ENCODE measurements at regions not wholly inside any gene's neighbourhood (a gene's known extent, or its start where the extent isn't known, plus 50 kb on each side); places are given as distances from the start of the nearest gene placed in this dataset.
"Not testable (repeated sequence)": the region's sequence is repeated elsewhere in the genome, so short reads cannot be mapped to it uniquely, and the experiment has no call there.

GRCh38 chr2:111403287-111403686 lies 282.6 kb downstream of the BCL2L11 start:
- H3K4me1 ChIP-seq (ENCODE audit: control insufficient read depth, insufficient read depth, low read length); H3K14ac ChIP-seq (replicated peaks; ENCODE audit: low read depth, low read length); dilution Hi-C loops (cut with HindIII; ENCODE audit: low sequenced_read_pairs, unreplicated experiment); H4K20me1 ChIP-seq (ENCODE audit: insufficient read depth, low read length); H3K4ac ChIP-seq (ENCODE audit: low read depth, low read length); ATAC-seq (ENCODE audit: low read depth); H3K36me3 ChIP-seq (ENCODE audit: control insufficient read depth, insufficient read depth, low read length); H2BK120ac ChIP-seq (ENCODE audit: low read depth, low read length); H3K4me2 ChIP-seq (ENCODE audit: low read depth, low read length); H3K56ac ChIP-seq (ENCODE audit: extremely low read depth, insufficient read depth, low read length); H2AK5ac ChIP-seq (ENCODE audit: low read depth, low read length); in situ Hi-C loops (cut with MboI; ENCODE audit: low sequenced_read_pairs); H3K27ac ChIP-seq (ENCODE audit: insufficient read depth, low read length); H4K5ac ChIP-seq (ENCODE audit: low read depth, low read length); H2AK9ac ChIP-seq (replicated peaks; ENCODE audit: low read depth, low read length, poor library complexity); H3K27me3 ChIP-seq (ENCODE audit: control insufficient read depth, insufficient read depth, low read length); H3K9me1 ChIP-seq (ENCODE audit: insufficient read depth, low read length); intact Hi-C loops (cut with micrococcal nuclease); H3K18ac ChIP-seq (ENCODE audit: low read depth, low read length); POLR2A ChIA-PET (ENCODE audit: unreplicated experiment); H4K91ac ChIP-seq (ENCODE audit: insufficient read depth, low read depth, low read length); H2BK15ac ChIP-seq (ENCODE audit: low read depth, low read length); H3K4me3 ChIP-seq (ENCODE audit: insufficient read depth, low read depth, low read length); H2BK5ac ChIP-seq (ENCODE audit: low read depth, low read length, poor library complexity, severe bottlenecking); H4K8ac ChIP-seq (ENCODE audit: low read depth in 2 of 2, low read length in 2 of 2); H3K9ac ChIP-seq (ENCODE audit: low read depth, low read length); H3K23ac ChIP-seq (ENCODE audit: low read depth, low read length); H3K79me1 ChIP-seq (ENCODE audit: low read depth in 1 of 2, low read length in 2 of 2); H2BK20ac ChIP-seq (ENCODE audit: low read depth, low read length); H3K9me3 ChIP-seq (ENCODE audit: control insufficient read depth, insufficient read depth, low read length); BruUV-seq (replicated peaks); DNase-seq; CTCF ChIA-PET; H2AFZ ChIP-seq (replicated peaks; ENCODE audit: low read length, poor library complexity): not testable (repeated sequence)
- WGBS, 2 experiments (ENCODE audit: extremely low coverage in 2 of 2, insufficient read length in 1 of 2): no CpG with 5 or more reads among the region's 2 CpGs

- H3K9me3 ChIP-seq (ENCODE audit: control insufficient read depth, insufficient read depth, low read length); ATAC-seq (ENCODE audit: low read depth); H4K8ac ChIP-seq (ENCODE audit: low read depth in 2 of 2, low read length in 2 of 2); H2BK5ac ChIP-seq (ENCODE audit: low read depth, low read length, poor library complexity, severe bottlenecking); H3K4me2 ChIP-seq (ENCODE audit: low read depth, low read length); H2BK120ac ChIP-seq (ENCODE audit: low read depth, low read length); DNase-seq; H3K4me3 ChIP-seq (ENCODE audit: insufficient read depth, low read depth, low read length); H3K14ac ChIP-seq (replicated peaks; ENCODE audit: low read depth, low read length); H3K56ac ChIP-seq (ENCODE audit: extremely low read depth, insufficient read depth, low read length); H3K9me1 ChIP-seq (ENCODE audit: insufficient read depth, low read length); H3K27me3 ChIP-seq (ENCODE audit: control insufficient read depth, insufficient read depth, low read length); H3K18ac ChIP-seq (ENCODE audit: low read depth, low read length); dilution Hi-C loops (cut with HindIII; ENCODE audit: low sequenced_read_pairs, unreplicated experiment); H4K91ac ChIP-seq (ENCODE audit: insufficient read depth, low read depth, low read length); CTCF ChIA-PET; H3K4ac ChIP-seq (ENCODE audit: low read depth, low read length); H2AK9ac ChIP-seq (replicated peaks; ENCODE audit: low read depth, low read length, poor library complexity); H3K36me3 ChIP-seq (ENCODE audit: control insufficient read depth, insufficient read depth, low read length); H4K20me1 ChIP-seq (ENCODE audit: insufficient read depth, low read length); H2AK5ac ChIP-seq (ENCODE audit: low read depth, low read length); H2AFZ ChIP-seq (replicated peaks; ENCODE audit: low read length, poor library complexity); H4K5ac ChIP-seq (ENCODE audit: low read depth, low read length); H2BK15ac ChIP-seq (ENCODE audit: low read depth, low read length); intact Hi-C loops (cut with micrococcal nuclease); in situ Hi-C loops (cut with MboI; ENCODE audit: low sequenced_read_pairs); BruUV-seq (replicated peaks); H3K27ac ChIP-seq (ENCODE audit: insufficient read depth, low read length); H3K9ac ChIP-seq (ENCODE audit: low read depth, low read length); H3K23ac ChIP-seq (ENCODE audit: low read depth, low read length); H3K4me1 ChIP-seq (ENCODE audit: control insufficient read depth, insufficient read depth, low read length); H2BK20ac ChIP-seq (ENCODE audit: low read depth, low read length): not testable (repeated sequence)
- peaks cover 0 to 10% of the 10 kb centered on the region in 2 experiments; a peak in 2 of 4 replicates for H3K79me1 ChIP-seq (ENCODE audit: low read depth in 1 of 2, low read length in 2 of 2)
- WGBS, 2 experiments (ENCODE audit: extremely low coverage in 2 of 2, insufficient read length in 1 of 2): no CpG with 5 or more reads among the region's 1 CpG
- POLR2A ChIA-PET (ENCODE audit: unreplicated experiment): interaction anchor here (0.6 kb wide), 1 partner anchor 17 kb away, joined by 5 read pairs; no protein-coding TSS in a partner anchor
These were observed 285.9 kb downstream of the BCL2L11 start for GRCh38 chr2:111406616-111407015.
